ENCODE measurements at regions not wholly inside any gene's neighbourhood (a gene's known extent, or its start where the extent isn't known, plus 50 kb on each side); places are given as distances from the start of the nearest gene placed in this dataset.

DNA sequence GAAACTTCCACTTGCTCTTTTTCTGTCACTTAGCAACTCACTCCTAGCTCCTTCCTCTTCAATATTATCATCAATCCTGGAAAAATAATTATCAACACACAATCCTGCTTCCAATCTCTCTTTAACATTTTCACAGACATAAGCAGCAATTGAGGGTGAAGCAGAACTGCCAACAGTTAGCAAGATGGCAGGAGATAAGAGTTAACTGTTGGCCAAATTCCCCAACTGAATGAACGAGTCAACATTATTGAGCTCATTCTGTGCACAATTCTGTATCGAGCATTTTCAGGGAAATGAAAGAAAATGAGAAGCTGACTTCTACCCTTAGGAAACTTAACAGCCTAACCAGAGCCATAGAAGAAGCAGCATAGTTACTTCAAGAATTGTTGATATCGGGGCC is 152.0 kb downstream of the KCNA5 start:
- no peak for DNase-seq (ENCODE audit: low read depth, low spot score)

DNA sequence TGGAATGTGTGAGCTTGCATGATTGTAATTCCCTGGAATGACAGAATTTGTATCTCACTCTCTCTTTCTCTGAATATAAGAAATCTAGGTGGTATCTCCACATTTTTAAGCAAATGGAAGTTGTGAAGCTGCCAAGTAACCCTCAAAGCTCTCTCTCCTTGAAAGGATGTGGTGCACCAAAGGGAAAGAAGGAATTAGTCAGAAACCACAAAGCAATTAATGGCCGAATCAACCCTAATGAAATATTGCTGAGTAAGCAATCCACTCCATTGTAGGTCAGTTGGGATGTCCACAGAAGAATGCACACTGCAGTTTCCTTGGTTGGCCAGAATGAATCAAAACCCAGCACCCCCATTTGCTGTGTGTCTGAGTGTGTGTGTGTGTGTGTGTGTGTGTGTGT is 153.5 kb downstream of the KCNA5 start:
- no peak for DNase-seq (ENCODE audit: low read depth, low spot score)

DNA sequence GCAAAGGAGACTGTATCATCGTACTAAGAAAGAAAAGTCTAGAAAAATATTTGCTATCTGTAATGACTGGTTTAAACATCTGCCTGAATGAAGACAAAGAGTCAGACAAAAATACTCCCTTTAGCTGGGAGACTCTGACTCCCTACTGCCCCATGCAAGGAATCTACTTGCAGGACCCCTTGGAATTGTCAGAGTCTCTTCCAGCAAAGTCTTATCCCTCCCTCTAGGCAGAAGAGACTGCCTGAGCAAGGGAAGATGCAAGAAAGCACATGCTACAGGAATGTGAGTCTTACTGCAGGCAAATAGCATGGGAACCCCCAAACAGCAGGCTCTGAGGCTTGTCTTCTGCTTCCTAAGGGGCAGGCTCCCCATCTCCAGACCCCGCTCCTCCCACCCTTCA is 154.0 kb downstream of the KCNA5 start:
- DNase-seq (ENCODE audit: low read depth, low spot score) = no peak

DNA sequence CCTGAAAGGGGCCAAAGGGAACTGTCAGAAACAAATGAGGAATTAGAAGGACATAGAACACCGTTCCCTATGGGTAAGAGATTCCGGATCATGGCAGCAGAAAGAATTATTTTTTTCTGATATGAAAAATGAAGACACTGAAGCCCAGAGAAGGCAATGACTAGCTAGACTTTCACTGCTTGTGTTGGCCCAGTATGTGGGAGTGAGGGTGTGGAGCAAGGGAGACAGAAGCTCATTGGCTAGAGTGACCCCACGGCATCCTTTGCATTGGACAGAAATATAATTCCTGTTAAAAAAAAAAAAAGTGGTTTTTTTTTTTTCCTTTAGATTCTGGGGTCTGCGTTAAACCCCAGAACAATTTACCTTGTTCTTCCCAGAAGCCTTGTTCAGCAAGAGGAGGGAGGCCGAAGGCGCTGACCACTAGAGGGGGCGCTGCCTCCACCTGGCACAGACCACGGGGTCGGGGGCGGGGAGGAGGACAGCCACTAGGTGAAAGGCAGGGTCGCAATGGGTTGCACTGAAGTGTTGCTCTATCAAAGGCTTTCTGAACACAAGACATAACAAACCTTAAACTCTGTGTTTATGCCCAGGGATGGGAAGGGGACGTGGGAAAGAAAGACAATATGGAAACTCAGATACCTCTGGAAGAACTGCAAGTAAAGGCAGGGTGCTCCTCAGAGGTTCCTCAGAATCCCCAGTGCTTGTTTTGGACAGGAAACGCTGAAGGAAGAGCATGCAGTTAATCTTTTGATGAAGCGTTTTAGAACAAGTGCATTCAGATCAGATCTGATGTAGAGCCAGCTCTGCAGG is 156.8 kb downstream of the KCNA5 start:
- peak; percentile 89 for DNase-seq (ENCODE audit: low read depth, low spot score)

DNA sequence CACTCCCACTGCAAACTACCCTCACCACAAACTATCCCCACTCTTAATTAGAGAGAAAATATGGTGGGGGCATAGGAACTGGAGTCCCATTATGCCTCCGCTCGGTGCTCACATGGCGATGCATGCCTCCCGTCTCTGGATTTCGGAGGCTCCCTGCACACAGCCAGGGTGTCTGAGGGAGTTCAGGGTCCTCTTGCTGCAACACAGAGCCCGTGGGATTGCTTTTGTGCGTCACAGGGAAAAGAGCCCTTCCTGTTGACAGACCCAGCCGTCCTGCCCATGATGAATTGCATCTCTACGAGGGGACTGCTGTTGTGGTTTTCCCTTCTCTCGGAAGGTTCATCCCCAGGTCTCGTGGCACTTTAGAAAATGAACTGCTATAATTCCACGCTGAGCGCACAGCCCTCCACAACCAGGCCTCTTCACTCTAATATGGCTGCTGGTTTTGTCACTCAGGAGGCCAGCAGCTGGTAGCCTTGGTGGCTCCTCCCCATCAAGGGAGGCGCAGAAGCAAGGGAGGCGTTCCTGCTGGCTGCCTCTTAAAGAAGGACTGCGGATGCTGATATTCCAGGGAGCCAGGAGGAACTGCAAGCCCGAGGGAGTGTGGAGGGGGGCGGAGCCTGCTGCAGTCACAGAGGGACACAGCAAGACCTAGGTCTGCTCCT is 158.0 kb downstream of the KCNA5 start:
- peak; percentile 92 for DNase-seq (ENCODE audit: low read depth, low spot score)

DNA sequence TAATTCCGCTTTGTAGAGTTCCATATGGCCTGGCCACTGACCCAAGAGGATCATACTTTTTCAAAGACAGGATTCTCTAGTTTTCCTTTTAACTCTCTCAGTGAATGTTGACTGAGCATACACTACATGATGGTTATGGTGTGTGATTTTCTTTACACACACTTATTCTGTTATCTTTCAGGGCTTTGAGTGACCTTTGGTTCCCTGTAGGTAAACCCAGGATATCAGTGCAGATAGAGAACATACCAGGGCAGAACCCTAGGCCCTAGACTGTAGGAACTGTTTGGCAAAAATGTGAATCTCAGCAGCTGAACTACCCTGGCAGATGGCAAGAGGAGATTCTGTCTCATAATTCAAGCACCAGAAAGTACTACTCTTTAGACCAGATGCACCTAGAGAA is 159.6 kb downstream of the KCNA5 start:
- no peak for DNase-seq (ENCODE audit: low read depth, low spot score)

DNA sequence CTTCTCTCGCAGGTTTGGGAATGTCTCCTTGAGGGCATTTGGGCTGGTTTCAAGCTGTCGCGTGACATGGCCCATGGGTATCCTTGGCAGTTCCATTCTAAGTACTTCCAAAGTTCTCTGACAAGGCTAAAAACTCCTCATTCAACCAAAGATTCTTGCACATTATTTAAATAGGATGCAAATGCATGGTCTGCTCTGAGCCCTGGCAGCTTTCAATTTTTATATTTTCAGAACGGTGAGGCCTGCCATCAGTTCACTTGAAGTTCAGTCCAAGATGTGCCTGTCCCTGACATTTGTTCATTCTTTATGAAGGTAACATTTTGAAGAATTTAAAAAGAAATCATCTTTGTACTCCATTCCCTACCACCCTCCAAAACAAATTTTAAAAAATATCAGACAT is 160.0 kb downstream of the KCNA5 start:
- no peak for DNase-seq (ENCODE audit: low read depth, low spot score)

DNA sequence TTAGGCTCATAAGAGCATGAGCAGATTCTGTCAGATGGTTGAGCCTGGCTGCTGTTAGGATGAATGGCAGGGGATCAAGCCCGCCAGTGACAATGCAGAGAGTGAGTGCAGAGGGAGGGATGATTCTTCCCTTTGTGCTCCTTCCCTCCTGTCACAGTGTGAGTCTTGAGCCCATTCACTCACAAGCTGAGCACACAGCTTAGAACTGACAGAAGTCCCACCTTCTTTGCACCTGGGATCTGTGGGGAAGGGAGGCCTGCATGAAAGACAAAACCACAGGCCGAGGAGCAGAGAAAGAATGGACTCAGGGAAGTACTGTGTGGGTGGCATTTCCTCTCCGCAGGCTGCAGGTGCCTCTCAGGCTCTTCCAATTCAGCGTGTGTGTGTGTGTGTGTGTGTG is 160.6 kb downstream of the KCNA5 start:
- peak; percentile 64 for DNase-seq (ENCODE audit: low read depth, low spot score)

DNA sequence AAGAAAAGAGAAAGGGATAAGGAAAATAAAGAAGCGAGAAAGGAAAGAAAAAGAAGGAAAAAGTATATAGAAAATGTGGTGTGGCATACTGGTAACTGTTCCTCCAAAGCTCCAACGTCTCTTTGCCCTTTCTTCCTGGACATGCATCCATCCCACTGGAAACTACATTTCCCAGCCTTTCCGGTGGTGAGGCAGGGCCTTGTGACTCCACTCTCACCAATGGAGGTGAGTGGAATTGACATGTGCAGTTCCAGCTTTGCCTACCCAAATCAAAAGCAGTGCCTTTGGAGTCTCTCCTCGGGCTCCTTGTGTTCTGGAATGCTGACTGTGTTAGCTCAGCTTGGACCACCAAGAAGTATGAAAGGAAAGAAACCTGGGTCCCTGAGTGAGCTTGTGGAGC is 161.2 kb downstream of the KCNA5 start:
- no peak for DNase-seq (ENCODE audit: low read depth, low spot score)

DNA sequence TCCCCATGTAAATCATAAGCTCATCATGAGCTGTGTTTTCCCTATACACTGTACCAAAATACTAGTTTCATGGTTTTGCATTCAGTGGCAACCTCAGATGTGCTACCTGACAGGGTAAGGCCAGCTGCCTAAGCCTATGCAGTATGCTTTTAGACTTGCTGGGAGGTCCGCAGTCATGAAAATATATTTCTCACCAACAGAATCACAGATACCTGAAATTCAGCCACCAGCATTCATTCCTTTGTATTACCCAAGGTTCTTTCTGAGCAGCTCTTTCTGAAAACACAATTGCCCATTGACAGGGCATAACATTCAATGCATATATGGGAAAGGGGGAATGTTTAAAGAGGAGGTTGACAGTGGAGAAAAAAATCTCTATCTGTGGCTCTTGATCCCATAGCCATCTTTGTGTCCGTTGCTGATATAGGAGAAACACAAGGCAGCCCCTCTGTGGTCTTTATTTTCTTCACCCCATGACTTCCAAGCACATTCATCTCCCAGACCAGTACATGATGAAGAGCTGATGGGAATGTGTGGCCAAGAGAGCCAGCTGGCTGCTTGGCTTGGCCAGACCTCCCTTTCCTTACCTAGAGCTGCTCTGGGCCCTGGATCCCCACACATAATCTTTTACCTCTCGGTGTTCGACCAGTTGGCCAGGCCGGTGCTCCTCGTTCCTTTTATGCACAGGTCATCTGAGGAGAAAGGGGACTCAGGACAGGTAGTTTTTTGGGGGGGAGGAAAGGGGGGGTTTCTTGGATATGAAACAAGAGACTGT is 162.9 kb downstream of the KCNA5 start:
- DNase-seq (ENCODE audit: low read depth, low spot score) = no peak

DNA sequence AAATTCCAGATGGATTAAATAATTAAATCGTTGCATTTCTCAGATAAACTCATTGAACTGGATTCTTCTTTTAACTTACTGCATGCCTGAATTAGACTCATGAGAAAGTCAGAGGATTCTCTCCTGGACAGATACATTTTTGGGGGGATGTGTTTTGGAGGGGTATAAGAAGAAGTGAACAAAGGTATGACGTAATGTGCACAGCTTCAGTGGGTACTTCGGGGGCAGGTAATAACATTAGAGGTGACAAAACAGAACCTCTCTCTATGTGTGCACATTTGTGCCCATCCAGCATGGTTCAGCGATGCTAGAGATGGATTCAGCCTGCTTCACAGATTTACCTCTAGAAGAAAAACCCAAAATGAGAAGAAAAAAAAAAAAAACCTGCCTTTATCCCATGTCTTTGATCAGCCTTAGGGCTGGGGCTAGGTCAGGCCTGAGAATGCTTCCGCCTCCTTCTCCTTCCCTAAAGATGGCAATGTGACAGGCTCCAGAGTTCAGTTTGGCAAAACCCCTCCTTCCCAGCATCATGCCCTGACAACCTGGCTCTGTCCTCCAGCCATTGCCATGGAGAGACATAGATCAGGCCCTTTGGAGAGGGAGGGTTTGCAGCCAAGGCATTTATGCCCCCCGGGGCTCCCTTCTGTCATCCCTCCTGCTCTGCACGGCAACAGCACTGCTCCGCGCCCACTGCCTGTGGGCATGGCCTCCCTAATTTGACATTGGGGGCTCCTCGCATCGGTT is 166.7 kb downstream of the KCNA5 start:
- no peak for DNase-seq (ENCODE audit: low read depth, low spot score)

DNA sequence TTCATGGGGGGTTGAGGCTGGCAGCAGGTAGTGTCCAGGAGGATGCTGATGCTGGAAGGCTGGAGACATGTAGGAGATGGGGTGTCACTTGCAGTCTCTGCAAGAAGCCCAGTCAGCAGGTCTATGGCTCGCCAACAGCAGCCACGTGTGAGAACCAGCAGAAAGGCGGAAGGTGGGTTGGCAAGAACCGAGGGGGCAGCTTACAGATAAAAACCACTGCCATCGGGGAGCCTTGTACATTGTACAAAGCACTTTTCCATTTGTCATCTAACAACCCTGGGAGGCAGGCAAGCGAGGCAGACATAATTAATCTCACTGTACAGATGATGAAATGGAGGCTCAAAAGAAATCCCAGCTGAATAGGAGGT is 167.2 kb downstream of the KCNA5 start:
- DNase-seq (ENCODE audit: low read depth, low spot score) = no peak

DNA sequence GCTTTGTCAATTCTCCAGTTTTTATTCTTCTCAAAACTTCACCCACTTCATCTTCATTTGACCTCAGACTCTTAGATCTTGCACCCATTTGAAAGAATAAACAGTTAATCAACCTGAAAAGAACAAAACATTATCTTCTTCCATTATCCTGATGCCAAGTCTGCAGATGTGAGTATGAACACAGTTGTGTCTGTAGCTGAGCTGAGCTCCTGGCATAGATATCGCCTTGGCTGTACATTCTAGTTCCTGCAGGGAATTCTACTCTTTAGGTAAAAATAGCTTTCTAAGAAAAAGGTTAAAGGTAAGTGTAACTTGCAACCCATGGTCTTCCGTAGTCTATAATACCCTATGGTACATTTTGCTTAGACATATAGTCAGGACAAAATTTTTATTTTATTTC is 169.7 kb downstream of the KCNA5 start:
- DNase-seq (ENCODE audit: low read depth, low spot score) = no peak

DNA sequence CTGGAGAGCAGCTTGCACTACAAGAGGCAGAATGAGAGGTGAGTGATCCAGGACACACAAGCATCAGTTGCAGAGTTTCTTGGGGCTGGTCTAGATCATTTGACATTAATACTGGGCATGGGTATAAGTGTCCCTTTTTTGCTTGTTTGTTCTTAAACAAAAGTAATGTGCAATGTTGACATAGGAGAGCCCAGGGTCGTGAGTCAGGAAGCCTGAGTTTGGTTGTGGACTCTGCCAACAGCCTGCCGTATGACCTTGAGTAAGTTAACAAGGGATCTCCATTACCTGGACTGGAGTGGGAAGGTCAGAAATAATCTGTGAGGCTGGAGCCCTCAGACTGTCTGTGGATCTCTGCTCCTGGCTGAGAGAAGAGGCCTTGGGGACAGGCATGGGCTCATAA is 170.3 kb downstream of the KCNA5 start:
- DNase-seq (ENCODE audit: low read depth, low spot score) = no peak

DNA sequence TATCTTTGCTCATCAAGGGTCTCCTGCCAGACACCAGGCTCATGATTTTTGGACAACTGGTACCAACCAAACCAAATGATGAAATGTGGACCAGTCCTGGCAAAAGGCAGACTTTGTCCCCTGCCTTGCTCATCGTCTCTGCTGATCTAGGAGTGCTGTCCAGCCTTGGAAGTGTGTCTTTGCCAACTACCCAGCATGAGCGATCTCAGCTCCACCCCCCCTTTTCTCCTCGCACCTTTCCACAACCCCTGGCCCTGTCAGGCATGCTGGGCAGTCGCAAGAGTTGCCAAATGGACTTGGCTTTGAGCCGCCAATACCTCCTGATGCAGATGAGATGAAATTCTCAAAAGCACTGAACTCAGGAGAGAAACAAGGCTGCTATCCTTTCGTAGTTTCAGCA is 174.3 kb downstream of the KCNA5 start:
- no peak for DNase-seq (ENCODE audit: low read depth, low spot score)

DNA sequence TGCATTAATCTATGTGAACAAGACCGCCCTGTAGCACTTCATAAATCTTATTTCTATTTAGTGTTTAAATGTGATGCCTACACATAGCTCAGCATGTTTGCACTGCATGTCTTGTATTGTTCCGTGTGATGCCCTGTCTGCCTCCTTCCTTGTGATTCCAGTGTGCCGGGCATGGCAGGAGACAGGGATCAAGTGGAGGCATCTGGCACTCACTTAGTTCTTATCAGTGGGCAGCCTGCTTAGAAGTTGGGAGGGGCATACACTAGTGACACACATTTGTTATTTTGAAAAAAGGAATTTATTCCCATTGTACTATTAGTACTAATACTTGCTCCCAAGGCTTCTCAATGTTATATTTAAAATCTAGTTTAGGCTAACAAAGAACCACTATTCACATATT is 176.4 kb downstream of the KCNA5 start:
- DNase-seq (ENCODE audit: low read depth, low spot score) = no peak

DNA sequence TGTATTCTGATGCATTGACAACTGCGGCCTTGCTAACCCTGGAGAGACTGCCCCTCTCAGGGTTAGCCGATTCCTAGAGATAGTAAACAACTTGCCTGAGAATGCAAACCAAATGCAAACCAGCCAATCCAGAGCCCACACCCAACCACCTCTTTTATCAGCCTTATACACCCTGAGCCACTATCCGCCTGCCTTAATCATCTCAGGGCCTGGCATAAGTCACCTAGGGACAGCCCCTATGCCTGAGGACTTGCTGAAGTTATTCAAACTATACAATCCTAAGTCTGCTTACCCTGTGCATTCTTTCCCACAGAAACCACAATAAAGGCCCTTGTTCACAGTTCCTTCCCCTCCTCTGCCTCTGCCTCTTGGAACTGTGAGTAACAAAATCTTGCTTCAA is 177.2 kb downstream of the KCNA5 start:
- DNase-seq (ENCODE audit: low read depth, low spot score) = peak; percentile 75

DNA sequence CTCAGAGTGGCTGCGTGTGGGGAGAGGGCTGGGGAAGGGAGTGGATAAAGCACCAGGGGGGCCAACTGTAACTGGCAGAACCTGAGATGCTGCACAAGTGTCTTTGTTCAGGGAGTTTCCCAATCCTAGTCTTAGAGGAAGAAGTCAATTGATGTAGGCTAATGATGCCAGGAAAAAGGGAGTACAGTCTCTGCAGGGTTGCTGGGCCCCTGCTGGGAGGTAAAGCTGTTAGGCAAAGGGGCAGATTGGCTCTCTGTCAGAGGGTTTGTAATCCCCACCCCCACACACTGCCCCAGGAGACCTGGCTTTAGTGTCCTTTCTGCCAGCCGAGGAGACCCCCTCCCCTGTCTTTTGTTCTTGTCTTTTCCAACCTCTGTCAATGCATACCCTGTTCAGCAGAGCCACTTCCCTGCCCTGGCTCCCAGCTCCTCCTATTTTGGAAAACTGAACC is 178.4 kb downstream of the KCNA5 start:
- DNase-seq (ENCODE audit: low read depth, low spot score) = peak; percentile 91

DNA sequence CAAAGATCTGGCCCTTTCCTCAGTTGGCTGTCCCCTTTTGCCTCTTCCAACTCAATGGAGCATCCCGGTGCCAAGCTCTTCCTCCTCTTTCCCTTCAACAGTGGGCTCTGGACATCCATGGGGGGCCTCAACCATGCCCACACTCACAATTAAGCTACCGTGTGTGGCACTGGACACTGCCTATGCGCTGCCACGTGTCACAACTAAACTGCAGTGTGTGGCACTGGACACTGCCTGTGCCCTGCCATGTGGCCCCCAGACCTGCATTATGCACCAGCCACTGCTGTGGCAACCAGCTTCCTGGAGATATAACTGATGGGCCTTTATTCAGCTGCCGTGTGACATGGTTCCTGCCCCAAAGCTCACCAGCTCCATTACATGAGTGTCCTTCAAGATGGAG is 179.1 kb downstream of the KCNA5 start:
- DNase-seq (ENCODE audit: low read depth, low spot score) = no peak

DNA sequence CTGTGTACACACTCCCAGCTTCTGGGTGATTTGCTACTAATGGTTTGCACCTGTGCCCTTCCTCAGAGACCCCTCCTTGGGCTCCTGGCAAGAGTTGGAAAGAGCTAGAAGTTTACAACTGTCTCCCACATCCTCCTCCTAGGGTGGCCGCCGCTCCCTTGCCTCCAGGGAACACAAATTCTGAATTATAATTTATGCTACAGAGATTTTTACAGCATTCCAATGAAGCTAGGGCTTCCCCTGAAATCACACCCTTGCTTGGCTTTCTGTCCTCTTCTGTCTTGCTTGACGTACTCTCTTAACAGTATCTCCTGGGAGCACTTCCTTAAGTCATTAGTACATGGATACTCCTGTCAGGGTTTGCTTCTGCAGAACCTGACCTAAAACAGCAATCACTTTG is 180.2 kb downstream of the KCNA5 start:
- DNase-seq (ENCODE audit: low read depth, low spot score) = no peak

DNA sequence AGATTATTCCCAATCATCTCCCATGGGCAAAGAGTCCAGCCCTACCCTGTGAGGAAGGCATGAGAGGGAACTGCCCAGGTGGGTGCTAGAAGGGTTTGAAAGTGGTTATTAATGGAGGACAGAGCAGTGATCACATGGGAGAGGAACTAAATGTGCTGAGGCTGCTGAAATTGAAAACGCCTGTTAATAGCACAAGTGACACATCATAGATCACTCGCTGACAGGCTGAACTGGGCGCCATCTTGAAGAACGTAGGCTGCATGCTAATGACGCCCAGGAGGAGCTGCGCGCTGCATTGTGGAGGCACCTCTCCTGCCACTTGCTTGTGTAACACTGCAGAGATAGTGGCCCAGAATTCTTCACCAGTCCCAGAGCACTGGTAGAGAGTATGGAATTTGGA is 182.9 kb downstream of the KCNA5 start:
- no peak for DNase-seq (ENCODE audit: low read depth, low spot score)
